ENCODE measurements at regions not wholly inside any gene's neighbourhood (a gene's known extent, or its start where the extent isn't known, plus 50 kb on each side); places are given as distances from the start of the nearest gene placed in this dataset.

DNA sequence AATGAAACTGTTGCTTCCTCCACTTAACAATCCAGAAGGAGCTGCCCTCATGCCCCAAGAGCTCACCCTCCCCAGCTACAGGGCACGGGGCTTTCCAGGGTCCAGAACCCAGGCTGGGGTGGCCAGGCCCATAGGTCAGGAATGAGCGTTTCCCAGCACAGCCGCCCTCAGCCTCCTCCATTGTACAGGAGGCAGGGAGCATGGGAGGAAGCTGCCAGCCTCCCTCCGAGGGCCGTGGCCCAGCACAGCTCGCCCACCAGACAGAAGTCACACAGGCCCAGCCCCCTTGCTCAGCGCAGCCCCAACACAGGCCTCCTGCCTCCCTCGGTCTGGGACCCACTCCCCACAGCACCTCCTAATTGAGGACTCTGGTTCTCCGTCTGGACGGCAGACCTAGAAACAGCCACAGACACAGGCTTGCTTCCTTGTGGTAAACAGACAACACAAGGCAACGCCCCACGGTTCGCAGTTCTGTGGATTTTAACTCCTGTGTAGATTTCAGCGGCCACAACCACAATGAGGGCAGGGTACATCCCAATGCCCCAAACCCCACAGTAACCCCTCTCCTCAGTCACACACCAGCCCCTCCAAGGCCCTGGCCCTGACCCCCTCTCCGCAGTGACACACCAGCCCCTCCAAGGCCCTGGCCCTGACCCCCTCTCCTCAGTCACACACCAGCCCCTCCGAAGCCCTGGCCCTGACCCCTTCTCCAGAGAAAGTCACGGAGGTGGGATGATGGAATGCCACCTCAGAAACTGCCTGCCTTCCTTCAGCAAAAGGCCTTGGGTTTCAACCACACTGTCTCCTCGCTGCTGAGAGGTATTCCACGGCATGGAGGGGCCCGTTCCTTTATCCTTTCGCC is 173.5 kb downstream of the DLL1 start:
- DNase-seq = peak in 3 of 5 donors; percentile 4 to 34 (median 9)
- ATAC-seq = no peak
- no peak overlapping the region for H3K4me3 ChIP-seq
- intact Hi-C loops (cut with DNase I) = no loop called here
- 84 to 93% (median 90%) methylated on average over 21 of the region's 21 CpGs for WGBS, 4 donors
- peaks cover 0 to 39% (median 25%) of the 10 kb centered on the region in 12 donors for H3K9me3 ChIP-seq
- no peak for TF ChIP-seq POLR2A (IDR thresholded peaks at IDR 0.05)
- TF ChIP-seq, protein P1, sequence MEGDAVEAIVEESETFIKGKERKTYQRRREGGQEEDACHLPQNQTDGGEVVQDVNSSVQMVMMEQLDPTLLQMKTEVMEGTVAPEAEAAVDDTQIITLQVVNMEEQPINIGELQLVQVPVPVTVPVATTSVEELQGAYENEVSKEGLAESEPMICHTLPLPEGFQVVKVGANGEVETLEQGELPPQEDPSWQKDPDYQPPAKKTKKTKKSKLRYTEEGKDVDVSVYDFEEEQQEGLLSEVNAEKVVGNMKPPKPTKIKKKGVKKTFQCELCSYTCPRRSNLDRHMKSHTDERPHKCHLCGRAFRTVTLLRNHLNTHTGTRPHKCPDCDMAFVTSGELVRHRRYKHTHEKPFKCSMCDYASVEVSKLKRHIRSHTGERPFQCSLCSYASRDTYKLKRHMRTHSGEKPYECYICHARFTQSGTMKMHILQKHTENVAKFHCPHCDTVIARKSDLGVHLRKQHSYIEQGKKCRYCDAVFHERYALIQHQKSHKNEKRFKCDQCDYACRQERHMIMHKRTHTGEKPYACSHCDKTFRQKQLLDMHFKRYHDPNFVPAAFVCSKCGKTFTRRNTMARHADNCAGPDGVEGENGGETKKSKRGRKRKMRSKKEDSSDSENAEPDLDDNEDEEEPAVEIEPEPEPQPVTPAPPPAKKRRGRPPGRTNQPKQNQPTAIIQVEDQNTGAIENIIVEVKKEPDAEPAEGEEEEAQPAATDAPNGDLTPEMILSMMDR (IDR thresholded peaks at IDR 0.05) = no peak
- no peak overlapping the region for H3K27ac ChIP-seq
- H3K36me3 ChIP-seq = no peaks in the 10 kb centered on the region
- H3K27me3 ChIP-seq = no peaks in the 10 kb centered on the region
- H3K4me1 ChIP-seq = peaks cover 0 to under 1% (median 0%) of the 10 kb centered on the region in 12 donors

DNA sequence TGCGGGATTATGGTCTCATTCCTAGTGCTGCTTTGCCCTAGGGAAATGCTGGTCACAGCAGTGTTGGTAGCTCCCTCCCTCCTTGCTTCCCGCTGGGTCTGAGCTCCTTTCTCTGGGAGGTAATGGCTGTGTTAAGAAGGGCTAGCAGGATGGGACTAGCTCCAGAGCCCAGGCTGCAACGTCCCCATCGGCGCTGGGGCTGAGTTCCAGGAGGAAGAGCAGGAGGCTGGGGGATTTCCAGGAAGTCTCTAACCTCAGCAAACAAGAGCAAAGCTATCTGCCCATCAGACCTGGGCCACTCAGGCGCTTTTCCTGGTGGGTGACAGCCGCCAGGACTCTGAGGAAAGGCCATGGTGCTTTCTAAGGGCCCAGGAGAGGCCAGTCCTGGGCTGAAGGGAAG is 174.2 kb downstream of the DLL1 start:
- no peak for TF ChIP-seq POLR2A (IDR thresholded peaks at IDR 0.05)
- TF ChIP-seq, protein P1 (IDR thresholded peaks at IDR 0.05) = no peak
- DNase-seq = peak in 3 of 5 donors; percentile 4 to 14 (median 10)
- no peak overlapping the region for H3K27ac ChIP-seq
- no peaks in the 10 kb centered on the region for H3K4me1 ChIP-seq
- H3K9me3 ChIP-seq = peaks cover 0 to 32% (median 21%) of the 10 kb centered on the region in 12 donors
- H3K27me3 ChIP-seq = no peaks in the 10 kb centered on the region
- no peak overlapping the region for H3K4me3 ChIP-seq
- intact Hi-C loops (cut with DNase I) = no loop called here
- no peak for ATAC-seq
- H3K36me3 ChIP-seq = no peaks in the 10 kb centered on the region
- 33 to 56% (median 53%) methylated on average over 5 to 7 of the region's 7 CpGs for WGBS, 4 donors

DNA sequence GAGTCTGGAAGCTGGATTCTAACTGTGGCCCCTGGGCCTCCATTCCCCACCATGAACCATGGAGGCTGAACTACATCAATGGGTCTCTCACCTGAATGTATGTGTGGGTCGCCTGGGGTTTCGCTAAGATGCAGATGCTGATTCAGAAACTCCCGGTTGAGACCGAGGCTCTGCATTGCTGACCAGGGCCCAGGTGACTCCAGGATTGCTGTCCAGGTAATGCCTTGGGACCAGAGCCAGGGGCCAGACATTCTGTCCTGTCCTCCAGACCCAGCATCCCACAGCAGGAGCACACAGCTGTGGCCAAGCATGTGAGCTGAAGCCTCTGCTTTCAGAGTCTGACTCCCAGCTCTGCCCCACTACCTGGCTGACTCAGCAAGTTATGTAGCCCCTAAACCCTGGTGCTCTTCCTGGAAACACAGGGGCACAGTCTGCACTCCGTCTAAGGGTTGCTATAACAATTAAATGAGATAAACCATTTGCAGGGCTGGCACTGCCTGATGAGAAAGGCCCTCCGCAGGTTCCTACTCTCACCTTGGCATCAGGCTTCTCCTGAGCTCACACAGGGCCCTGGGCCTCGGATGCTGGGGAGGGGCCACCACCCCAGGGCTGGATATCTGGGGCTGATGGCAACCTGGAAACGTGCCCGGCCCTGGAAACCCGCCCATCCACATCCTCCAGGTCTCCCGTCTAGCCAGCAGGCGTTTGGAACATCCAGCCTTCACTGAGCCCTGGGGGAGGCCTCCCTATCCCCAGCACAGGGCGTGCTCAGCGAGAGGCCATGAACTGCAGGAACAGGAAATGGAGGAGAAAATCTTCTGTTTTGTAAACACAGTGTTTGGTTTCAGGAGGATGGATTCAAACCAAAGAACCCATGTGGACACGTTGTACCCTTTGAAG is 175.7 kb downstream of the DLL1 start:
- intact Hi-C loops (cut with DNase I) = no loop called here
- DNase-seq = peak in 4 of 5 donors; percentile 5 to 33 (median 14)
- Histone ChIP-seq H3K4me1 (no peaks in the 10 kb centered on the region), H3K4me3 (no peak overlapping the region), H3K36me3 (no peaks in the 10 kb centered on the region), H3K27me3 (no peaks in the 10 kb centered on the region), H3K27ac (no peak overlapping the region), H3K9me3 (peaks cover 0 to 18% (median 8%) of the 10 kb centered on the region in 12 donors)
- peak in 1 of 4 donors; percentile 22 for ATAC-seq
- WGBS, 4 donors = 52 to 66% (median 61%) methylated on average over 12 to 15 of the region's 15 CpGs
- TF ChIP-seq, protein P1 (IDR thresholded peaks at IDR 0.05) = no peak
- TF ChIP-seq POLR2A (IDR thresholded peaks at IDR 0.05) = no peak
